Transverse colon (tissue), 3 donors: ENCODE measurements at regions not wholly inside any gene's neighbourhood (a gene's known extent, or its start where the extent isn't known, plus 50 kb on each side); places are given as distances from the start of the nearest gene placed in this dataset.

ENCODE experiments used
- CTCF ChIP-seq, 5 experiments: fragments of 200-600 bp in 3 of 5; fragments of 450-650 bp in 2 of 5; sonication (generic) in 3 of 5; IDR thresholded peaks; 1 replicate in 2 of 5; 2 replicates in 3 of 5; pipeline ENCODE4 v1.5.1; 2016 to 2017; ENCODE audit warnings: antibody characterized with exemption in 5 of 5, inconsistent platforms in 3 of 5, mild to moderate bottlenecking in 2 of 5, moderate library complexity in 1 of 5
- POLR2A ChIP-seq: fragments of 450-650 bp; IDR thresholded peaks from one replicate; pipeline ENCODE4 v1.6.1; 2016; ENCODE audit warnings: antibody characterized with exemption, mild to moderate bottlenecking, moderate library complexity

- TF ChIP-seq CTCF (IDR thresholded peaks at IDR 0.05) (no peak), POLR2A (no peak)
Measured at GRCh38 chr14:25485381-25485780, 435.4 kb upstream of the STXBP6 start.
